Gastroesophageal sphincter (tissue), 3 donors: ENCODE measurements at regions not wholly inside any gene's neighbourhood (a gene's known extent, or its start where the extent isn't known, plus 50 kb on each side); places are given as distances from the start of the nearest gene placed in this dataset.

Source experiments
- CTCF ChIP-seq, 4 experiments: fragments of 200-600 bp in 2 of 4; fragments of 450-650 bp in 2 of 4; sonication (generic) in 1 of 4; IDR thresholded peaks; one replicate each; pipeline ENCODE4 v1.5.1; 2017 to 2019; ENCODE audit warnings: antibody characterized with exemption in 4 of 4, mild to moderate bottlenecking in 2 of 4, moderate library complexity in 2 of 4
- EP300 ChIP-seq: sonication (generic); formaldehyde crosslinking; IDR thresholded peaks from one replicate; pipeline ENCODE4 v1.6.1; 2017; ENCODE audit warnings: antibody characterized with exemption, mild to moderate bottlenecking
- POLR2A ChIP-seq, 2 donors: fragments of 450-650 bp; IDR thresholded peaks; one replicate each; pipeline ENCODE4 v1.6.1; 2017; ENCODE audit warnings: antibody characterized with exemption in 2 of 2, mild to moderate bottlenecking in 2 of 2, moderate library complexity in 1 of 2
- POLR2AphosphoS5 ChIP-seq: sonication (generic); formaldehyde crosslinking; IDR thresholded peaks from one replicate; pipeline ENCODE4 v1.6.1; 2017; ENCODE audit warnings: antibody characterized with exemption

- TF ChIP-seq CTCF (IDR thresholded peaks at IDR 0.05) = no peak
- TF ChIP-seq POLR2A (IDR thresholded peaks at IDR 0.05) = no peak
- TF ChIP-seq EP300 = no peak
- TF ChIP-seq POLR2AphosphoS5 = no peak
These were observed 56.8 kb upstream of the SLC6A6 start for GRCh38 chr3:14345496-14346150.
